Fibroblast of mammary gland (primary cell): ENCODE measurements at regions not wholly inside any gene's neighbourhood (a gene's known extent, or its start where the extent isn't known, plus 50 kb on each side); places are given as distances from the start of the nearest gene placed in this dataset.

Source experiments
- DNase-seq: peaks from one replicate; pipeline ENCODE4 v3.0.0-alpha.2; 2010; ENCODE audit warnings: low read depth
- H3K4me3 ChIP-seq: 2 replicates; pipeline ENCODE4 v1.5.1; 2011; ENCODE audit warnings: low read depth, mild to moderate bottlenecking, low read length, moderate library complexity; ENCODE audit not compliant: control insufficient read depth
- CTCF ChIP-seq: conservative IDR thresholded peaks from 2 replicates; pipeline ENCODE4 v1.5.1; 2011; ENCODE audit warnings: low read depth, low read length, inconsistent platforms; ENCODE audit not compliant: control insufficient read depth, insufficient read depth

- H3K4me3 ChIP-seq: no peak overlapping the region
- DNase-seq: no peak
- no peak for TF ChIP-seq CTCF
Measured at GRCh38 chr18:33923980-33924379, 300.7 kb downstream of the NOL4 start.

- TF ChIP-seq CTCF: no peak
- no peak for DNase-seq
Measured at GRCh38 chr18:33918571-33918970, 306.1 kb downstream of the NOL4 start.

GRCh38 chr18:33916200-33916599 is 308.5 kb downstream of the NOL4 start:
- H3K4me3 ChIP-seq: no peak overlapping the region
- no peak for TF ChIP-seq CTCF
- DNase-seq: no peak

More at GRCh38 chr18:33918571-33918970, 306.1 kb downstream of the NOL4 start:
- no peak overlapping the region for H3K4me3 ChIP-seq

GRCh38 chr18:33914399-33914798 is 310.3 kb downstream of the NOL4 start:
- no peak for TF ChIP-seq CTCF
- no peak overlapping the region for H3K4me3 ChIP-seq
- DNase-seq: peak; percentile 74

- no peak for TF ChIP-seq CTCF
- DNase-seq: peak; percentile 2
Measured at GRCh38 chr18:33906046-33906445, 318.7 kb downstream of the NOL4 start.

GRCh38 chr18:33901894-33902512 is 322.7 kb downstream of the NOL4 start:
- no peak for DNase-seq
- no peak for TF ChIP-seq CTCF
- no peak overlapping the region for H3K4me3 ChIP-seq

More at GRCh38 chr18:33906046-33906445, 318.7 kb downstream of the NOL4 start:
- H3K4me3 ChIP-seq: no peak overlapping the region

GRCh38 chr18:33900638-33901037 is 322.6 kb downstream of the ASXL3 start:
- no peak for TF ChIP-seq CTCF
- no peak overlapping the region for H3K4me3 ChIP-seq
- no peak for DNase-seq
